HEK293T (cell line): ENCODE measurements at regions not wholly inside any gene's neighbourhood (a gene's known extent, or its start where the extent isn't known, plus 50 kb on each side); places are given as distances from the start of the nearest gene placed in this dataset.

ENCODE experiments used
- ARNT ChIP-seq: fragments of 450-650 bp; IDR thresholded peaks from 2 replicates; pipeline ENCODE4 v1.6.1; 2017; ENCODE audit warnings: mild to moderate bottlenecking
- BHLHE40 ChIP-seq: fragments of 450-650 bp; IDR thresholded peaks from 2 replicates; pipeline ENCODE4 v1.6.1; 2016; ENCODE audit warnings: mild to moderate bottlenecking, moderate library complexity, borderline replicate concordance
- CTBP1 ChIP-seq: fragments of 450-650 bp; IDR thresholded peaks from 2 replicates; pipeline ENCODE4 v1.6.1; 2016; ENCODE audit warnings: borderline replicate concordance
- FOXA1 ChIP-seq: fragments of 450-650 bp; IDR thresholded peaks from 2 replicates; pipeline ENCODE4 v1.6.1; 2016; ENCODE audit warnings: mild to moderate bottlenecking
- FOXK2 ChIP-seq: fragments of 450-650 bp; IDR thresholded peaks from 2 replicates; pipeline ENCODE4 v1.6.1; 2016; ENCODE audit warnings: mild to moderate bottlenecking
- FOXM1 ChIP-seq: fragments of 450-650 bp; IDR thresholded peaks from 2 replicates; pipeline ENCODE4 v1.6.1; 2017; ENCODE audit warnings: mild to moderate bottlenecking, borderline replicate concordance
- SP1 ChIP-seq: fragments of 450-650 bp; IDR thresholded peaks from 2 replicates; pipeline ENCODE4 v1.6.1; 2017
- SUZ12 ChIP-seq: fragments of 450-650 bp; IDR thresholded peaks from 2 replicates; pipeline ENCODE4 v1.6.1; 2016; ENCODE audit warnings: mild to moderate bottlenecking
- ZNF384 ChIP-seq: fragments of 450-650 bp; IDR thresholded peaks from 2 replicates; pipeline ENCODE4 v1.6.1; 2016
- TF ChIP-seq, protein P1 (sequence below): fragments of 450-650 bp; IDR thresholded peaks from 2 replicates; pipeline ENCODE4 v1.6.1; 2016

DNA sequence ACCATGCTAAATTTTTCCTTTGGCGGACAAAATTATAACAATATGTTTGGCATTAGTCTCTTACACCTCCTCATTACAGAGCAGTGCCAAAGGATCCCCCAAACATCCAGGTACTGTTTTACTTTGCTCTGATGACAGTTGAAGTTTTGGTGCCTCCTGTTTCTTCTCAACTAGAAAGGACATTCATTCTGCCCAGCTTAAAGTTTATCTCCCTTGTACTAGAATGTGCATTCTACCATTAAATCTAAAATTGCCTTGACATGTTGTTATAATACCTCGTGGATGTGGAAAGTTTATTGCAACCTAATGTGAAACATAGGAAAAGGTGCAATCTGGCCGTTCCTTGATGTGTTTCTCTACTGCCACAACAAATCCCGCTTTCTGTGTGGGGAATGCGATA, 173.4 kb downstream of the KITLG start:
- TF ChIP-seq SP1 (no peak), SUZ12 (no peak), BHLHE40 (no peak), ZNF384 (no peak), FOXK2 (no peak), FOXM1 (no peak), FOXA1 (no peak), ARNT (no peak), CTBP1 (no peak)
- TF ChIP-seq, protein P1, sequence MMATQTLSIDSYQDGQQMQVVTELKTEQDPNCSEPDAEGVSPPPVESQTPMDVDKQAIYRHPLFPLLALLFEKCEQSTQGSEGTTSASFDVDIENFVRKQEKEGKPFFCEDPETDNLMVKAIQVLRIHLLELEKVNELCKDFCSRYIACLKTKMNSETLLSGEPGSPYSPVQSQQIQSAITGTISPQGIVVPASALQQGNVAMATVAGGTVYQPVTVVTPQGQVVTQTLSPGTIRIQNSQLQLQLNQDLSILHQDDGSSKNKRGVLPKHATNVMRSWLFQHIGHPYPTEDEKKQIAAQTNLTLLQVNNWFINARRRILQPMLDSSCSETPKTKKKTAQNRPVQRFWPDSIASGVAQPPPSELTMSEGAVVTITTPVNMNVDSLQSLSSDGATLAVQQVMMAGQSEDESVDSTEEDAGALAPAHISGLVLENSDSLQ: no peak
